PC-9 (cell line): ENCODE measurements at regions not wholly inside any gene's neighbourhood (a gene's known extent, or its start where the extent isn't known, plus 50 kb on each side); places are given as distances from the start of the nearest gene placed in this dataset.

Experiments used
- EZH2 ChIP-seq: fragments of 200-600 bp; sonication (generic); IDR thresholded peaks from 2 replicates; pipeline ENCODE4 v1.8.0; 2017; ENCODE audit warnings: antibody characterized with exemption, low read depth
- TF ChIP-seq, protein P1 (sequence below): fragments of 200-600 bp; sonication (generic); conservative IDR thresholded peaks from 2 replicates; pipeline ENCODE4 v1.6.1; 2017; ENCODE audit warnings: mixed run types, antibody characterized with exemption, mild to moderate bottlenecking, moderate library complexity

DNA sequence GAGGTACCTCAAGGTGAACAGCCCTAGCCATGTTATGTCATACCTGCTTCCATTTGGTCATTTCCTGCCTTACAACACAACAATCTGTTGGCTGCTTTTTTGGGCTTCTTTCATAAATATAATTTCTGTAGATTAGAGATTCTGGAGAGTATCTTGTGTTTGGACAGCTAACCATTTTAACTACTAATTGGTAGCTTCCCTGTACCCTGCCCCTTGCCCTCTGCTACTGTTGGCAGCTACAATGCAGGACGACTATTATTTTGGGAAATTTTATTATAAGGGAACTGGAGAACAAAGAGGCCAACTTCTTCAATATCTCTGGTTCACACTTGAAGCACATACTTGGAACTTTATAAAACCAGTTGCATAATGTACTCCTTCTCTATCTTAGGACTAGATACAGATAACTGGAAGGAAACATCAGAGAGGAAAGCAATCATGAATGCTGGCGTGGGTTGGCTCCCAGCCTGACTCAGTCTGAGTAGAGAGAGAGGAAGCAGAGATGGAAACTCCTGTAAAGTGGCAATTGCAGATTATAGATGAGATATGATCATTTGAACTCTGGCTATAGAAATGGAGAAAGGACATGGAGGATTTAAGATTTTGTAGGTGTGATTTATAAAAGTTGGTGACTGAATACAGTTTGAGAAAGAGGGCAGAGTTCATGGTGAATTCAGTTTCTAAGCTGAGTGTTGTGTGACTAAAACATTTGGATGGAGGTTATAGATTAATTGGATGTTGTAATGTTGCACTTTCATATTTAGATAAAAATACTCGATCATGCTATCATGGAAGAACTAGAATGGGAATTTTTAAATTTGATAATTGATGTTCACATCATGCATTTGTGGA is 74.5 kb downstream of the MDH1 start:
- TF ChIP-seq, protein P1, sequence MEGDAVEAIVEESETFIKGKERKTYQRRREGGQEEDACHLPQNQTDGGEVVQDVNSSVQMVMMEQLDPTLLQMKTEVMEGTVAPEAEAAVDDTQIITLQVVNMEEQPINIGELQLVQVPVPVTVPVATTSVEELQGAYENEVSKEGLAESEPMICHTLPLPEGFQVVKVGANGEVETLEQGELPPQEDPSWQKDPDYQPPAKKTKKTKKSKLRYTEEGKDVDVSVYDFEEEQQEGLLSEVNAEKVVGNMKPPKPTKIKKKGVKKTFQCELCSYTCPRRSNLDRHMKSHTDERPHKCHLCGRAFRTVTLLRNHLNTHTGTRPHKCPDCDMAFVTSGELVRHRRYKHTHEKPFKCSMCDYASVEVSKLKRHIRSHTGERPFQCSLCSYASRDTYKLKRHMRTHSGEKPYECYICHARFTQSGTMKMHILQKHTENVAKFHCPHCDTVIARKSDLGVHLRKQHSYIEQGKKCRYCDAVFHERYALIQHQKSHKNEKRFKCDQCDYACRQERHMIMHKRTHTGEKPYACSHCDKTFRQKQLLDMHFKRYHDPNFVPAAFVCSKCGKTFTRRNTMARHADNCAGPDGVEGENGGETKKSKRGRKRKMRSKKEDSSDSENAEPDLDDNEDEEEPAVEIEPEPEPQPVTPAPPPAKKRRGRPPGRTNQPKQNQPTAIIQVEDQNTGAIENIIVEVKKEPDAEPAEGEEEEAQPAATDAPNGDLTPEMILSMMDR = no peak
- TF ChIP-seq EZH2 = no peak
